ENCODE measurements at regions not wholly inside any gene's neighbourhood (a gene's known extent, or its start where the extent isn't known, plus 50 kb on each side); places are given as distances from the start of the nearest gene placed in this dataset.

GRCh38 chr5:100421360-100421759, 113.8 kb upstream of the FAM174A start:
- intact Hi-C loops (cut with micrococcal nuclease): no loop called here
- no peaks in the 10 kb centered on the region for H3K4me1 Mint-ChIP-seq (ENCODE audit: low read depth)
- no peak overlapping the region for H3K27ac Mint-ChIP-seq
- peaks cover 16% of the 10 kb centered on the region for H3K9me3 Mint-ChIP-seq
- POLR2A ChIA-PET: no interaction called here
- H3K27me3 Mint-ChIP-seq: no peaks in the 10 kb centered on the region
- H3K4me3 Mint-ChIP-seq: no peak overlapping the region
- H3K36me3 Mint-ChIP-seq (ENCODE audit: low read depth): peaks cover 7% of the 10 kb centered on the region
- DNase-seq (no peak), ATAC-seq (no peak)
- CTCF ChIA-PET: no interaction called here
- no peak for TF ChIP-seq CTCF (IDR thresholded peaks at IDR 0.05)

GRCh38 chr5:100418231-100418630, 116.9 kb upstream of the FAM174A start:
- Mint-ChIP-seq H3K9me3 (no peaks in the 10 kb centered on the region), H3K4me3 (no peak overlapping the region), H3K27me3 (no peaks in the 10 kb centered on the region), H3K4me1 (ENCODE audit: low read depth) (no peaks in the 10 kb centered on the region), H3K36me3 (ENCODE audit: low read depth) (no peaks in the 10 kb centered on the region), H3K27ac (no peak overlapping the region)
- POLR2A ChIA-PET: no interaction called here
- intact Hi-C loops (cut with micrococcal nuclease): no loop called here
- CTCF ChIA-PET: interaction anchor here (1.7 kb wide), 1 partner anchor 12 kb away, joined by 7 read pairs; no protein-coding TSS in a partner anchor
- no peak for DNase-seq
- ATAC-seq: no peak
- no peak for TF ChIP-seq CTCF (IDR thresholded peaks at IDR 0.05)

- ATAC-seq: no peak
- CTCF ChIA-PET: no interaction called here
- no peak for TF ChIP-seq CTCF (IDR thresholded peaks at IDR 0.05)
Measured at GRCh38 chr5:100409660-100410151, 125.5 kb upstream of the FAM174A start.

GRCh38 chr5:100407053-100407452, 128.1 kb upstream of the FAM174A start:
- ATAC-seq: no peak
- DNase-seq: no peak
- TF ChIP-seq CTCF (IDR thresholded peaks at IDR 0.05): no peak
- intact Hi-C loops (cut with micrococcal nuclease): no loop called here
- CTCF ChIA-PET: interaction anchor here (1.0 kb wide), 1 partner anchor 24 kb away, joined by 3 read pairs; no protein-coding TSS in a partner anchor
- Mint-ChIP-seq H3K27ac (no peak overlapping the region), H3K27me3 (no peaks in the 10 kb centered on the region), H3K9me3 (no peaks in the 10 kb centered on the region), H3K4me1 (ENCODE audit: low read depth) (no peaks in the 10 kb centered on the region), H3K36me3 (ENCODE audit: low read depth) (no peaks in the 10 kb centered on the region), H3K4me3 (no peak overlapping the region)
- POLR2A ChIA-PET: no interaction called here

More at GRCh38 chr5:100409660-100410151, 125.5 kb upstream of the FAM174A start:
- no peak for DNase-seq
- no peak overlapping the region for H3K27ac Mint-ChIP-seq
- intact Hi-C loops (cut with micrococcal nuclease): no loop called here
- no peak overlapping the region for H3K4me3 Mint-ChIP-seq
- no peaks in the 10 kb centered on the region for H3K9me3 Mint-ChIP-seq
- POLR2A ChIA-PET: no interaction called here
- no peaks in the 10 kb centered on the region for H3K36me3 Mint-ChIP-seq (ENCODE audit: low read depth)
- no peaks in the 10 kb centered on the region for H3K4me1 Mint-ChIP-seq (ENCODE audit: low read depth)
- no peaks in the 10 kb centered on the region for H3K27me3 Mint-ChIP-seq

GRCh38 chr5:100406640-100407039, 128.5 kb upstream of the FAM174A start:
- Mint-ChIP-seq H3K4me1 (ENCODE audit: low read depth) (no peaks in the 10 kb centered on the region), H3K4me3 (no peak overlapping the region), H3K27me3 (no peaks in the 10 kb centered on the region), H3K9me3 (no peaks in the 10 kb centered on the region), H3K36me3 (ENCODE audit: low read depth) (no peaks in the 10 kb centered on the region), H3K27ac (no peak overlapping the region)
- POLR2A ChIA-PET: no interaction called here
- CTCF ChIA-PET: interaction anchor here (1.0 kb wide), 1 partner anchor 24 kb away, joined by 3 read pairs; no protein-coding TSS in a partner anchor
- ATAC-seq: no peak
- intact Hi-C loops (cut with micrococcal nuclease): no loop called here
- TF ChIP-seq CTCF (IDR thresholded peaks at IDR 0.05): no peak
- DNase-seq: no peak

All from activated CD8-positive, alpha-beta T cell treated with anti-CD3 and anti-CD28 coated beads for 36 hours (primary cell).